ENCODE measurements at regions not wholly inside any gene's neighbourhood (a gene's known extent, or its start where the extent isn't known, plus 50 kb on each side); places are given as distances from the start of the nearest gene placed in this dataset.

- no peak overlapping the region for H3K4me3 ChIP-seq (ENCODE audit: low read depth, low read length)
- peaks cover 1% of the 10 kb centered on the region for H3K27me3 ChIP-seq (replicated peaks)
- no peak for DNase-seq
- no peak overlapping the region for H3K27ac ChIP-seq
- H3K36me3 ChIP-seq (replicated peaks), result no peaks in the 10 kb centered on the region
- no peak for TF ChIP-seq CTCF (IDR thresholded peaks at IDR 0.05; ENCODE audit: low read depth, low read length, missing control alignments)
- in situ Hi-C loops (cut with HindIII; ENCODE audit: low pct_ligation_motif_present, low sequenced_read_pairs), result no loop called here
These were observed 50.3 kb upstream of the EHF start for GRCh38 chr11:34570584-34570983.
